GM20000 (cell line): ENCODE measurements at regions not wholly inside any gene's neighbourhood (a gene's known extent, or its start where the extent isn't known, plus 50 kb on each side); places are given as distances from the start of the nearest gene placed in this dataset.

Experiments
- DNase-seq: peaks from one replicate; pipeline ENCODE4 v3.0.0; 2012; ENCODE audit warnings: low spot score
- CTCF ChIP-seq: IDR thresholded peaks from 2 replicates; pipeline ENCODE4 v1.5.1; 2012; ENCODE audit warnings: mild to moderate bottlenecking, control low read depth; ENCODE audit errors: extremely low read depth, missing control alignments

DNA sequence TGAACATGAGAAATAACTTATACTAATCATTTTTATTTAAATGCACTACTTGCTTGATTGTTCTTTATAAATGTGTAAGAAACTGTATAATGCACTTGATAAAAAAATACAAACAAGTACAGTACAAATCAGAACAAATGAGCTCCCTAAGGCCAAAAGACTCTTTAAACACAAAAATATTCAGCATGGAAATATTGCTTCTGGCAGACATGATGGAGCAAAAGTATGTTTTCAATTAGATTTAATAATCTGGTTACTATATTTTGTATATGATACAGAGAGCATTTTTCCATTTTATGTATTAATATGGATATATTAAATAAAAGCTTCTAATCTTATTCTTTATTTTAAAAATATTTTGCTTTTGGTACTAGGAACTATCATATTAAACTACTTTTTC is 800.2 kb upstream of the LRFN5 start:
- TF ChIP-seq CTCF = no peak
- no peak for DNase-seq

DNA sequence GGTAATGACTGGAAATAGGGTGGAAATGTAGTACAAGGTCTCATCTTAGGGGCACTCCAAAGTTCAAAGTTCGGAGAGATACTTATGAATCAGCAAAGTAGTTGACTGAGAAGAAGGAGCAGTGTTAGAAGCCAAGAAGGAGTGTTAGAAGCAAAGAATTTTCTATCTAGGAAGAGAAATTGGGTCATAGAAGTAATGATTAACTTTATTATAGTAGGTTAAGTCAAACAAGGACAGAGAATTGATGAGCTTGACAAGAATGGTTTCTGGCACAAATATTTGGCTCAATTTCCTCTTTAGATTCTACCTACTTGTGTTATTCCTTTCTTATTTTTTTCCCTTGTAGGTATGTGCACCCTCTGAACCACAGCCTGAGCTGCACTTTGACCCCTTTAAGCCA is 810.5 kb upstream of the LRFN5 start:
- no peak for DNase-seq
- no peak for TF ChIP-seq CTCF

DNA sequence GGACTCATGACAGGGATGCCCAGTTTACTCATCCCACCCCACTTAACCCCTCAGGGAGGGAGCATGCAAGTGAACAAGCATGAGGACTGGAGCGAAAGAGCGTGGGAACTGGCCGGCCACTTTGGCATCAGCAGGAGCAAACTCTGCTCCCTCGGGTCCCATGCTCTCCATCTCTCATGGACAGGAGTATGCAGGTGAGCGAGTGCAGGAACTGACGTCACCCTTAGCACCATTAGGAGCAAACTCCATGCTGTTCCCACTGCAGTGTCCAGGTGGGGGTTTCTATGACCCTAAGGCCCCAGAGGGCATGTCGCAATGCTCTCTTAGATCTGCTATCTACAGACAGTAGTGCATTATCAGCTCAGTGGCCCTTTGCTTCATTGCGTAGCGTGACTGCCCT is 821.8 kb upstream of the LRFN5 start:
- TF ChIP-seq CTCF = no peak
- no peak for DNase-seq

DNA sequence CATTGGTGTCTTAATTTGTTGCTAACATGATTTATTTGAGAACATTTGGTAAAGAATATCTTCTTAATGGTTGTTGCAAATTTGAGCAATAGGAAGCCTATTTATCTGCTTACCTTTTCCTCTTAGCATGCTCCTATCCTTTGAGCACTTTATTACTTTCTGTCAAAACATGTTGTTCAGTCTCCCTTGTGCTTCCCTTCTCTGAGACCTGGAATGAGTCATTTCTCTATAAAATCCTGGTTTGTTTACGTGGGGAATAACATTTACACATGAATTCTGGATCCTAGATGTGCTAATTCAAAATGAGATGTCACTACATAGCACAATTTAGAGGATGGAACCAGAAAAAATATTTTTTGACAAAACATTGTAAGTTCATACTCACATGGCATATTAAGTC is 844.0 kb upstream of the LRFN5 start:
- DNase-seq = no peak
- TF ChIP-seq CTCF = no peak

GRCh38 chr14:40762177-40762576 is 844.5 kb upstream of the LRFN5 start:
- DNase-seq = no peak
- TF ChIP-seq CTCF = no peak

GRCh38 chr14:40760704-40761103 is 846.0 kb upstream of the LRFN5 start:
- no peak for TF ChIP-seq CTCF
- DNase-seq = no peak

DNA sequence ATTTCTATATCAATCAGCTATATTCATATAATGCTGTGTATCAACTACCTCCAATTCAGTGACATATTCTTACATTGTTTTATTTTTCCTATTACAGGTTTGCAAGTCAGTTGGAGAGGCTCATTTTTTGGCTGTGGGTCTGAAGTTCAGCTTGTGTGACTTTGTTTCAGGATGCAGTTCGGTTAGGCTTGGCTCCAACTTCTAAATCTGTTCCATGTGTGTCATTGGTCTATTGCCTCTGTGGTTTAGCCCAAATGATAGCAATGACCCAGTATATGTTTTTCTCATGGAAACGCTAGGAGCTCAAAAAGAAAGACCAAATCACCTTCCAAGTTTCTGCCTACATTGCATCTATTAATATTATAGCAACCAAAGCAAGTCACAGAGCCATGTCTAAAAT is 848.6 kb upstream of the LRFN5 start:
- TF ChIP-seq CTCF = no peak
- DNase-seq = no peak
